Karpas-422 (cell line): ENCODE measurements at regions not wholly inside any gene's neighbourhood (a gene's known extent, or its start where the extent isn't known, plus 50 kb on each side); places are given as distances from the start of the nearest gene placed in this dataset.

Experiments
- DNase-seq: peaks from one replicate; pipeline ENCODE4 v3.0.0-alpha.2; 2015
- H2AFZ ChIP-seq: fragments of 200-600 bp; sonication (generic); 2 replicates; pipeline ENCODE4 v1.6.1; 2014; ENCODE audit warnings: antibody characterized with exemption, low read length, mixed read lengths
- H3K27ac ChIP-seq: fragments of 200-600 bp; sonication (generic); 2 replicates; pipeline ENCODE4 v1.5.1; 2014; ENCODE audit warnings: mild to moderate bottlenecking, low read length, moderate library complexity
- H3K27me3 ChIP-seq: fragments of 200-600 bp; sonication (generic); 2 replicates; pipeline ENCODE4 v1.6.1; 2014; ENCODE audit warnings: low read length, mixed read lengths
- H3K36me3 ChIP-seq: fragments of 200-600 bp; sonication (generic); 2 replicates; pipeline ENCODE4 v1.6.1; 2014; ENCODE audit warnings: low read length, mixed read lengths; ENCODE audit not compliant: insufficient read depth
- H3K4me1 ChIP-seq: fragments of 200-600 bp; sonication (generic); 2 replicates; pipeline ENCODE4 v1.6.1; 2014; ENCODE audit warnings: mild to moderate bottlenecking, low read length, mixed read lengths
- H3K4me2 ChIP-seq: fragments of 200-600 bp; sonication (generic); 2 replicates; pipeline ENCODE4 v1.6.1; 2014; ENCODE audit warnings: low read length, low read depth, mild to moderate bottlenecking; ENCODE audit not compliant: poor library complexity, severe bottlenecking
- H3K4me3 ChIP-seq: fragments of 200-600 bp; sonication (generic); 2 replicates; pipeline ENCODE4 v1.5.1; 2014; ENCODE audit warnings: mild to moderate bottlenecking, antibody characterized with exemption, low read length, mixed read lengths
- H3K79me2 ChIP-seq: fragments of 200-600 bp; sonication (generic); 2 replicates; pipeline ENCODE4 v1.6.1; 2014; ENCODE audit warnings: mild to moderate bottlenecking, low read length, mixed read lengths
- H3K9ac ChIP-seq: fragments of 200-600 bp; sonication (generic); 2 replicates; pipeline ENCODE4 v1.6.0; 2014; ENCODE audit warnings: low read length
- H3K9me2 ChIP-seq: fragments of 200-600 bp; sonication (generic), shearing (Covaris generic); replicated peaks from 2 replicates; pipeline ENCODE4 v1.6.0; 2014; ENCODE audit warnings: mild to moderate bottlenecking, low read length, moderate library complexity; ENCODE audit not compliant: insufficient read depth
- H3K9me3 ChIP-seq: fragments of 300-700, 200-600 bp; sonication (generic); 2 replicates; pipeline ENCODE4 v1.6.1; 2014; ENCODE audit warnings: low read length, mixed read lengths
- H4K20me1 ChIP-seq: fragments of 200-600 bp; sonication (generic); 2 replicates; pipeline ENCODE4 v1.6.1; 2014; ENCODE audit warnings: mild to moderate bottlenecking, antibody characterized with exemption, low read length, low read depth; ENCODE audit not compliant: insufficient read depth

DNA sequence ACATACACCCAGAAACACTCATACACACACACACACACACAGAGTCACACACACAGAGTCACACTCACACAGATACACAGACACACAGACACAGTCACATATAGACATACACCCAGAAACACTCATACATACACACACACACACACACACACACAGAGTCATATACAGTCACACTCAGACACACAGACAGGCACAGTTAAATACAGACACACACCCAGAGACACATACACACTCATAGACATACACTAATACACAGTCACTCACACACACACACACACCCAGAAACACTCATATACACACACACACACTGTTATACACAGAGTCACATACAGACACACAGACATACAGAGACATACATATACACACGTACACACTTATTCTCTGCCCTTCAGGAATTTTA is 250.9 kb downstream of the QKI start:
- Histone ChIP-seq H3K9me3 (peaks cover 4% of the 10 kb centered on the region; the same call in 1 of the 2 replicates), H2AFZ (no peak overlapping the region), H3K27ac (no peak overlapping the region), H3K4me1 (peaks cover 17% of the 10 kb centered on the region), H3K27me3 (no peaks in the 10 kb centered on the region), H4K20me1 (no peaks in the 10 kb centered on the region), H3K4me2 (no peak overlapping the region), H3K9ac (no peak overlapping the region), H3K36me3 (no peaks in the 10 kb centered on the region), H3K4me3 (no peak overlapping the region), H3K79me2 (no peaks in the 10 kb centered on the region), H3K9me2 (no peaks in the 10 kb centered on the region)
- DNase-seq = no peak

DNA sequence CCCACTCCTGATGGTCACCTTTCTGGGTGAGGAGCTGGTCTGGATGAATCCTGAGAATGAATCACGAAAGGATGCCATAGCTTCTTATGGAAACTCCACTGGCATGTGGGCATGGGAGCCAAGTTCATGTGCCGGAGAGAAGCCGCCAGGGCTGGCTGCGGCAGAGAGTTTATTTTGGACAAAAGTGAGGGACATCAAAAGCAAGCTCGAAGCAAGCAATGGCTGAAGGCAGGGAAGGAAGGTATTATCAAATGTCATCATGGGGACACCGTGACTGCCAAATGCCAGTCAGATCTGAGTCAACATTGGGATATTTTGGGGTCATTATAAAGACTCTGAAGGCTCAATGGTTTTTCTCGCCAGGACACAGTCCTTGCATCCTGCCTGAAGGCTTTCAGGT is 249.1 kb downstream of the QKI start:
- Histone ChIP-seq H3K27ac (no peak overlapping the region), H2AFZ (no peak overlapping the region), H4K20me1 (no peaks in the 10 kb centered on the region), H3K9me3 (peaks cover 4% of the 10 kb centered on the region; the same call in 1 of the 2 replicates), H3K9ac (no peak overlapping the region), H3K4me1 (peaks cover 17% of the 10 kb centered on the region), H3K9me2 (0 out of 2 replicates have a peak, but pooled peaks cover 2% of the 10 kb centered on the region), H3K79me2 (no peaks in the 10 kb centered on the region), H3K4me2 (no peak overlapping the region), H3K4me3 (no peak overlapping the region), H3K36me3 (no peaks in the 10 kb centered on the region), H3K27me3 (no peaks in the 10 kb centered on the region)
- DNase-seq = no peak

- DNase-seq = no peak
- H3K9me3 ChIP-seq = peaks cover 4% of the 10 kb centered on the region; the same call in 1 of the 2 replicates
- peaks cover 8% of the 10 kb centered on the region for H3K4me1 ChIP-seq
- no peaks in the 10 kb centered on the region for H3K36me3 ChIP-seq
- H4K20me1 ChIP-seq = no peaks in the 10 kb centered on the region
- H3K27ac ChIP-seq = no peak overlapping the region
- H3K27me3 ChIP-seq = no peaks in the 10 kb centered on the region
- H3K9ac ChIP-seq = no peak overlapping the region
- no peak overlapping the region for H3K4me3 ChIP-seq
- H3K79me2 ChIP-seq = no peaks in the 10 kb centered on the region
- H3K4me2 ChIP-seq = no peak overlapping the region
- 0 out of 2 replicates have a peak, but pooled peaks cover 2% of the 10 kb centered on the region for H3K9me2 ChIP-seq
- no peak overlapping the region for H2AFZ ChIP-seq
These were observed 248.2 kb downstream of the QKI start for GRCh38 chr6:163662604-163663225.

GRCh38 chr6:163661272-163661671 is 246.8 kb downstream of the QKI start:
- H3K9me2 ChIP-seq = 0 out of 2 replicates have a peak, but pooled peaks cover 2% of the 10 kb centered on the region
- H3K9ac ChIP-seq = no peak overlapping the region
- no peaks in the 10 kb centered on the region for H3K4me1 ChIP-seq
- H3K4me3 ChIP-seq = no peak overlapping the region
- H4K20me1 ChIP-seq = no peaks in the 10 kb centered on the region
- no peaks in the 10 kb centered on the region for H3K36me3 ChIP-seq
- H3K27me3 ChIP-seq = no peaks in the 10 kb centered on the region
- no peaks in the 10 kb centered on the region for H3K79me2 ChIP-seq
- H3K9me3 ChIP-seq = peaks cover 4% of the 10 kb centered on the region; the same call in 1 of the 2 replicates
- no peak for DNase-seq
- H3K27ac ChIP-seq = no peak overlapping the region
- H2AFZ ChIP-seq = no peak overlapping the region
- no peak overlapping the region for H3K4me2 ChIP-seq

GRCh38 chr6:163659803-163660202 is 245.3 kb downstream of the QKI start:
- H3K9ac ChIP-seq = no peak overlapping the region
- H2AFZ ChIP-seq = no peak overlapping the region

DNA sequence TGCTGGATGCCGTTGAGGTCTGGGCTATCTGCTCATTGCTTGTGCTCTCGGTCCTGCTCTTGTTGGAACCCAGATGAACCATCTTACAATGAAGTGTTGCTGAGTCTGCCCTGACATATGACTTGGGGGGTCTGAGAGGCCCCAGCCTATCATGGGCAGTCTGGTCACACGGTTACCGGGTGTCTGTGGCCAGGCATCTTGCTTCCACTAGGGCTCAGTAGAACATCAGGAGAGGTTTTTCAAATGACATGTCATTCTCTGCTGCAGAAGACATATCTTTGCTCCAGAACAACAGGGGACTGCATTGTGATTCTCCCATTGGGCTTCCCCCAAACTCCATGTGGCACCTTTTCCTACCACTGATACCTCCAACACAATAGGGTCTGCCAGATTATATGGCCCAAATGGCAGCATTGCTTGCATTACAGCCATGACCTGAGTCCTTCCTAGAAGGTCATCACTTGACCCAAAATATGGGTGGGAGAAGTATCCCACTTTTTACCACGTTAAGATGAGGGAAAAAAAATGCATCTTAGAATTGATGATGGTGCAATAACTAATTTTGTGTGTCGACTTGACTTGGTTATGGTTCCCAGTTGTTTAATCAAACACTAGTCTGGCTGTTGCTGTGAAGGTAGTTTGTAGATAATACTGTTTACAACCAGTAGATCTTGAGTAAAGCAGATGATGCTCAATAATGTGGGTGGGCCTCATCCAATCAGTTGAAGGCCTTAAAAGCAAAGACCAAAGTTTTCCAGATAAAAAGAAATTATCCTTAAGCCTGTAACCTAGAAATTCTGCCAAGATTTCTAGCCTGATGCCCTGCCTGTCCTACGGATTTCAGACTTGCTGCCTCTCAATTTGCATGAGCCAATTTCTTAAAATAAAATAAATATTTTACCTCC is 241.0 kb downstream of the QKI start:
- no peak for DNase-seq
- no peaks in the 10 kb centered on the region for H3K4me1 ChIP-seq

More at GRCh38 chr6:163659803-163660202, 245.3 kb downstream of the QKI start:
- H3K4me2 ChIP-seq = no peak overlapping the region
- no peak overlapping the region for H3K27ac ChIP-seq
- H3K79me2 ChIP-seq = no peaks in the 10 kb centered on the region
- H3K36me3 ChIP-seq = no peaks in the 10 kb centered on the region
- peaks cover 7% of the 10 kb centered on the region for H3K9me3 ChIP-seq
- no peaks in the 10 kb centered on the region for H3K27me3 ChIP-seq
- DNase-seq = no peak
- H4K20me1 ChIP-seq = no peaks in the 10 kb centered on the region
- 0 out of 2 replicates have a peak, but pooled peaks cover 2% of the 10 kb centered on the region for H3K9me2 ChIP-seq
- H3K4me3 ChIP-seq = no peak overlapping the region
- H3K4me1 ChIP-seq = no peaks in the 10 kb centered on the region

DNA sequence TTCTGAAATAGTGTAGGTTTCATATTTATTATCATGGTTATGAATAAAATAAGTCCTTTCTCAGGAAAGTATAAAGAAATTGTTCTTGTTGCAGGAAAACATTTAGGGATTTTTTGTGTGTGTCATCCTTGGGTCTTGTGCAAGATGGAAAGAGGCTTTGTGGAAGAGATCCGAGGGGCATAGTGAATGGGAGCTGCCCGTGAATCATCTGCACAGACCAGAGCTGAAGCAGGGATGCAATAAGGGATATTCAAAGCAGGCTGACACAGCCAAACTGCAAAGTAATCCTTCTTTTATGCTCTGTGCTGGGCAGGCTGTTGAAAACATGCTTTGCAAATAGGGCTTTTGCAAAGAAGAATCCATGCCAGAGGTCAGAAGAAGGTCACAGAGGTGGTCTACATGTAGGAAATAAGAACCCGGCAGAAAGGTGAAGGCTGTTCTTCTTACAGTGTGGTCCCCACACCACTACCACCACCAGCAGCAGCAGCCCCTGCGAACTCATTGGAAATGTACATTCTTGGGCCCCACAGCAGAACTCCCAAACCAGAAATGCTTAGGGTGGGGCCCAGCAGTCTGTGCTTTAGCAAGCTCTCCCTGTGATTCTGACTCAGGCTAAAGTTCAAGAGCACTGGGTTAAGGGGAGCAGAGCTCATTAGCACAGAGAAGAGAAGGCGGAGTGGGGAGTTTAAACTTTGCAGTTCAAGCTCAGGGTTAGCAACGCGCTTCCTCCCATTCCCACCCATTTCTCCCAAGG is 237.6 kb downstream of the QKI start:
- Histone ChIP-seq H2AFZ (no peak overlapping the region), H3K9ac (no peak overlapping the region), H3K9me3 (peaks cover 6% of the 10 kb centered on the region), H3K9me2 (no peaks in the 10 kb centered on the region), H3K27ac (no peak overlapping the region), H3K4me3 (no peak overlapping the region), H3K27me3 (no peaks in the 10 kb centered on the region), H3K36me3 (no peaks in the 10 kb centered on the region), H3K4me1 (no peaks in the 10 kb centered on the region), H3K79me2 (no peaks in the 10 kb centered on the region), H4K20me1 (no peaks in the 10 kb centered on the region), H3K4me2 (no peak overlapping the region)
- DNase-seq = no peak

More for the DNA sequence above, 241.0 kb downstream of the QKI start:
- 0 out of 2 replicates have a peak, but pooled peaks cover 2% of the 10 kb centered on the region for H3K9me2 ChIP-seq
- no peak overlapping the region for H2AFZ ChIP-seq
- H4K20me1 ChIP-seq = no peaks in the 10 kb centered on the region
- no peak overlapping the region for H3K9ac ChIP-seq
- no peak overlapping the region for H3K27ac ChIP-seq
- no peaks in the 10 kb centered on the region for H3K79me2 ChIP-seq
- no peak overlapping the region for H3K4me3 ChIP-seq
- no peaks in the 10 kb centered on the region for H3K36me3 ChIP-seq
- H3K27me3 ChIP-seq = no peaks in the 10 kb centered on the region
- peaks cover 3% of the 10 kb centered on the region; the same call in 1 of the 2 replicates for H3K9me3 ChIP-seq
- no peak overlapping the region for H3K4me2 ChIP-seq

DNA sequence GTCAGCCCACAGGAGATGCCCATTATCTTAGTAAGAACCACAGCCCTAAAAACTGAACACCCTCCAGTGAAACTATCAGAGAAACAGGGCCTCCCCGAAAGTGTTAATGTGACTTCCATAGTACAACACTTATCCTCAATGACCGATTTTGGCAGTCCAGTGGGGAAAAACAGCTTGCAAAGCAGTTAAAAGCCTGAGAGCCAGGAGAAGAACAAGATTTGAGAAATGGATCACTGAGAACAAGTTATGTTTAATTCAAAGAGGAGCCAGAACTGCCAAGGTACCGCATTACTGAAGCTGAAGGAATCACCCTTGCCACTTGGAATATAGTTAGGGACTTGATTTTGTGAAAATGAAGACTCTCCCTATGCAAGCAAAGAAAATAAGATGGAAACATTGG is 236.9 kb downstream of the QKI start:
- H3K36me3 ChIP-seq = no peaks in the 10 kb centered on the region
- H3K9me2 ChIP-seq = no peaks in the 10 kb centered on the region
- H3K9ac ChIP-seq = no peak overlapping the region
- H3K4me3 ChIP-seq = no peak overlapping the region
- H3K27me3 ChIP-seq = no peaks in the 10 kb centered on the region
- H3K4me1 ChIP-seq = no peaks in the 10 kb centered on the region
- H4K20me1 ChIP-seq = no peaks in the 10 kb centered on the region
- no peak overlapping the region for H3K4me2 ChIP-seq
- no peaks in the 10 kb centered on the region for H3K79me2 ChIP-seq
- no peak for DNase-seq
- H3K27ac ChIP-seq = no peak overlapping the region
- no peak overlapping the region for H2AFZ ChIP-seq
- peaks cover 6% of the 10 kb centered on the region for H3K9me3 ChIP-seq
